ENCODE measurements at regions not wholly inside any gene's neighbourhood (a gene's known extent, or its start where the extent isn't known, plus 50 kb on each side); places are given as distances from the start of the nearest gene placed in this dataset.

- TF ChIP-seq SIN3A (IDR thresholded peaks at IDR 0.05; ENCODE audit: borderline replicate concordance, insufficient read depth, low read length) = no peak
- TF ChIP-seq, protein P1, sequence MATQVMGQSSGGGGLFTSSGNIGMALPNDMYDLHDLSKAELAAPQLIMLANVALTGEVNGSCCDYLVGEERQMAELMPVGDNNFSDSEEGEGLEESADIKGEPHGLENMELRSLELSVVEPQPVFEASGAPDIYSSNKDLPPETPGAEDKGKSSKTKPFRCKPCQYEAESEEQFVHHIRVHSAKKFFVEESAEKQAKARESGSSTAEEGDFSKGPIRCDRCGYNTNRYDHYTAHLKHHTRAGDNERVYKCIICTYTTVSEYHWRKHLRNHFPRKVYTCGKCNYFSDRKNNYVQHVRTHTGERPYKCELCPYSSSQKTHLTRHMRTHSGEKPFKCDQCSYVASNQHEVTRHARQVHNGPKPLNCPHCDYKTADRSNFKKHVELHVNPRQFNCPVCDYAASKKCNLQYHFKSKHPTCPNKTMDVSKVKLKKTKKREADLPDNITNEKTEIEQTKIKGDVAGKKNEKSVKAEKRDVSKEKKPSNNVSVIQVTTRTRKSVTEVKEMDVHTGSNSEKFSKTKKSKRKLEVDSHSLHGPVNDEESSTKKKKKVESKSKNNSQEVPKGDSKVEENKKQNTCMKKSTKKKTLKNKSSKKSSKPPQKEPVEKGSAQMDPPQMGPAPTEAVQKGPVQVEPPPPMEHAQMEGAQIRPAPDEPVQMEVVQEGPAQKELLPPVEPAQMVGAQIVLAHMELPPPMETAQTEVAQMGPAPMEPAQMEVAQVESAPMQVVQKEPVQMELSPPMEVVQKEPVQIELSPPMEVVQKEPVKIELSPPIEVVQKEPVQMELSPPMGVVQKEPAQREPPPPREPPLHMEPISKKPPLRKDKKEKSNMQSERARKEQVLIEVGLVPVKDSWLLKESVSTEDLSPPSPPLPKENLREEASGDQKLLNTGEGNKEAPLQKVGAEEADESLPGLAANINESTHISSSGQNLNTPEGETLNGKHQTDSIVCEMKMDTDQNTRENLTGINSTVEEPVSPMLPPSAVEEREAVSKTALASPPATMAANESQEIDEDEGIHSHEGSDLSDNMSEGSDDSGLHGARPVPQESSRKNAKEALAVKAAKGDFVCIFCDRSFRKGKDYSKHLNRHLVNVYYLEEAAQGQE (IDR thresholded peaks at IDR 0.05; ENCODE audit: insufficient read depth in 1 of 2, low read depth in 2 of 2, low read length in 2 of 2) = no peak
- TF ChIP-seq POLR2AphosphoS5 (IDR thresholded peaks at IDR 0.05; ENCODE audit: low read depth, low read length) = no peak
- TF ChIP-seq FOXP2 (optimal IDR thresholded peaks at IDR 0.05; ENCODE audit: borderline replicate concordance, extremely low read depth, extremely low read length, insufficient read depth) = no peak
- TF ChIP-seq TAF1 (IDR thresholded peaks at IDR 0.05; ENCODE audit: borderline replicate concordance, insufficient read depth, low read length) = no peak
Measured at GRCh38 chr1:194378517-194378916, 1192.1 kb upstream of the B3GALT2 start.

- TF ChIP-seq POLR2AphosphoS5 (IDR thresholded peaks at IDR 0.05; ENCODE audit: low read depth, low read length) (no peak), FOXP2 (optimal IDR thresholded peaks at IDR 0.05; ENCODE audit: borderline replicate concordance, extremely low read depth, extremely low read length, insufficient read depth) (no peak), SIN3A (IDR thresholded peaks at IDR 0.05; ENCODE audit: borderline replicate concordance, insufficient read depth, low read length) (no peak), TAF1 (IDR thresholded peaks at IDR 0.05; ENCODE audit: borderline replicate concordance, insufficient read depth, low read length) (no peak)
- TF ChIP-seq, protein P1 (IDR thresholded peaks at IDR 0.05; ENCODE audit: insufficient read depth in 1 of 2, low read depth in 2 of 2, low read length in 2 of 2) = no peak
Measured at GRCh38 chr1:194374649-194375048, 1188.2 kb upstream of the B3GALT2 start.

DNA sequence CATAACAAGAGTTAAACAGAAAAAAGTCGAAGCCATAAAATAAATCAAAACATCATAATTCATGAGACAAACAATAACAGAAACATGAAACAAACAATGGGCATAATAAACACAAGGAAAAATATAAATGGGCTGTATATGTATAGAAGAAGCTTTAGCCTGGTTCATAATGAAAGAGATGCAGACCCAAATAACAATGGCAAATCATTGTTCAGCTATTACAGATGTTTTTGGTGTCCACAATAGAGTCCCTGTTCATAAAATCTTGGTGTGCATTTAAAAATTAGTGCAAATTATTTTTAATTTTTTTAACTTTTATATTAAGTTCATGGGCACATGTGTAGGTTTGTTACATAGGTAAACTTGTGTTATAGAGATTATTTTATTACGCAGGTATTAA lies 1185.9 kb upstream of the B3GALT2 start:
- TF ChIP-seq TAF1 (IDR thresholded peaks at IDR 0.05; ENCODE audit: borderline replicate concordance, insufficient read depth, low read length) = no peak
- no peak for TF ChIP-seq SIN3A (IDR thresholded peaks at IDR 0.05; ENCODE audit: borderline replicate concordance, insufficient read depth, low read length)
- TF ChIP-seq POLR2AphosphoS5 (IDR thresholded peaks at IDR 0.05; ENCODE audit: low read depth, low read length) = no peak
- TF ChIP-seq, protein P1 (IDR thresholded peaks at IDR 0.05; ENCODE audit: insufficient read depth in 1 of 2, low read depth in 2 of 2, low read length in 2 of 2) = no peak
- TF ChIP-seq FOXP2 (optimal IDR thresholded peaks at IDR 0.05; ENCODE audit: borderline replicate concordance, extremely low read depth, extremely low read length, insufficient read depth) = no peak

- TF ChIP-seq FOXP2 (optimal IDR thresholded peaks at IDR 0.05; ENCODE audit: borderline replicate concordance, extremely low read depth, extremely low read length, insufficient read depth) = no peak
- TF ChIP-seq, protein P1 (IDR thresholded peaks at IDR 0.05; ENCODE audit: insufficient read depth in 1 of 2, low read depth in 2 of 2, low read length in 2 of 2) = no peak
- no peak for TF ChIP-seq TAF1 (IDR thresholded peaks at IDR 0.05; ENCODE audit: borderline replicate concordance, insufficient read depth, low read length)
- no peak for TF ChIP-seq SIN3A (IDR thresholded peaks at IDR 0.05; ENCODE audit: borderline replicate concordance, insufficient read depth, low read length)
- TF ChIP-seq POLR2AphosphoS5 (IDR thresholded peaks at IDR 0.05; ENCODE audit: low read depth, low read length) = no peak
Measured at GRCh38 chr1:194369622-194370021, 1183.2 kb upstream of the B3GALT2 start.

DNA sequence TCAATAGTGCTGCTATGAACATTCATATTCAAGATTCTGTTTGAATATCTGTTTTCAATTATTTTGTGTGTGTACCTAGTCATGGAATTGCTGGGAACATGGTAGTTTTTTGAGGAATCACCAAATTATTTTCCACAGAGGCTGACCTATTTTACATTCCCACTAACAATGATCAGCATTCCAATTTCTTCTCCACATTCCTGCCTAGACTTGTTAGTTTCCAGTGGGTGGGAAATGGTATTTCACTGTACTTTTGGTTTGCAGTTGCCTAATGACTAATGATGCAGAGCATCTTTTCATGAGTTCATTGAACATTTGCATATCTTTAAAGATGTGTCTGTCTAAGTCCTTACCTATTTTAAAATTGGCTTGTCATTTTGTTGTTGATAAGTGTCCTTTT lies 1182.6 kb upstream of the B3GALT2 start:
- no peak for TF ChIP-seq POLR2AphosphoS5 (IDR thresholded peaks at IDR 0.05; ENCODE audit: low read depth, low read length)
- no peak for TF ChIP-seq SIN3A (IDR thresholded peaks at IDR 0.05; ENCODE audit: borderline replicate concordance, insufficient read depth, low read length)
- TF ChIP-seq, protein P1 (IDR thresholded peaks at IDR 0.05; ENCODE audit: insufficient read depth in 1 of 2, low read depth in 2 of 2, low read length in 2 of 2) = no peak
- no peak for TF ChIP-seq FOXP2 (optimal IDR thresholded peaks at IDR 0.05; ENCODE audit: borderline replicate concordance, extremely low read depth, extremely low read length, insufficient read depth)
- TF ChIP-seq TAF1 (IDR thresholded peaks at IDR 0.05; ENCODE audit: borderline replicate concordance, insufficient read depth, low read length) = no peak
